Astrocyte (in vitro differentiated cells and primary cell): ENCODE measurements at regions not wholly inside any gene's neighbourhood (a gene's known extent, or its start where the extent isn't known, plus 50 kb on each side); places are given as distances from the start of the nearest gene placed in this dataset.
A peak's percentile ranks its signal among the peaks of the same experiment; 100 is the strongest.

Experiments used
- DNase-seq: peaks from one replicate; pipeline ENCODE4 v3.0.0-alpha.2; 2010; ENCODE audit warnings: low read depth
- FAIRE-seq: peaks from 2 replicates; lab custom pipeline; 2011; peaks lifted over from hg19 to GRCh38; lab: Jason Lieb, UNC
- H2AFZ ChIP-seq: 2 replicates; pipeline ENCODE4 v1.6.0; 2012; ENCODE audit warnings: low read depth, low read length, inconsistent platforms
- H3K27ac ChIP-seq: 2 replicates; pipeline ENCODE4 v1.5.1; 2011; ENCODE audit warnings: low read depth, low read length, inconsistent platforms
- H3K27me3 ChIP-seq: 2 replicates; pipeline ENCODE4 v1.6.0; 2011; ENCODE audit warnings: low read length, inconsistent platforms; ENCODE audit not compliant: insufficient read depth
- H3K36me3 ChIP-seq: 2 replicates; pipeline ENCODE4 v1.5.1; 2011; ENCODE audit warnings: low read length, inconsistent platforms; ENCODE audit not compliant: insufficient read depth
- H3K4me1 ChIP-seq: 2 replicates; pipeline ENCODE4 v1.5.1; 2011; ENCODE audit warnings: low read length, inconsistent platforms; ENCODE audit not compliant: insufficient read depth
- H3K4me2 ChIP-seq: 2 replicates; pipeline ENCODE4 v1.6.0; 2012; ENCODE audit warnings: low read length, inconsistent platforms
- H3K4me3 ChIP-seq: 2 replicates; pipeline ENCODE4 v1.5.1; 2011; ENCODE audit warnings: low read depth, mild to moderate bottlenecking, low read length, inconsistent platforms; ENCODE audit not compliant: insufficient read depth
- H3K79me2 ChIP-seq: 2 replicates; pipeline ENCODE4 v1.6.0; 2012; ENCODE audit warnings: mild to moderate bottlenecking, low read length, inconsistent platforms; ENCODE audit not compliant: insufficient read depth
- H3K9ac ChIP-seq: 2 replicates; pipeline ENCODE4 v1.6.0; 2012; ENCODE audit warnings: mild to moderate bottlenecking, low read length, inconsistent platforms
- H3K9me3 ChIP-seq: 2 replicates; pipeline ENCODE4 v1.5.1; 2012; ENCODE audit warnings: low read depth, mild to moderate bottlenecking, low read length, inconsistent platforms; ENCODE audit not compliant: insufficient read depth
- H4K20me1 ChIP-seq: 2 replicates; pipeline ENCODE4 v1.6.0; 2012; ENCODE audit warnings: low read length, inconsistent platforms; ENCODE audit not compliant: insufficient read depth
- H3K27ac Mint-ChIP-seq: one replicate; pipeline ENCODE4 v1.8.0; 2021; ENCODE audit warnings: mild to moderate bottlenecking, mixed read lengths; ENCODE audit not compliant: unreplicated experiment
- H3K27me3 Mint-ChIP-seq: one replicate; pipeline ENCODE4 v1.8.0; 2021; ENCODE audit warnings: low read depth, mixed read lengths; ENCODE audit not compliant: unreplicated experiment
- H3K36me3 Mint-ChIP-seq: one replicate; pipeline ENCODE4 v1.8.0; 2021; ENCODE audit warnings: low read depth, mixed read lengths; ENCODE audit not compliant: unreplicated experiment
- H3K4me1 Mint-ChIP-seq: one replicate; pipeline ENCODE4 v1.8.0; 2021; ENCODE audit warnings: low read depth, mixed read lengths; ENCODE audit not compliant: unreplicated experiment
- H3K4me3 Mint-ChIP-seq: one replicate; pipeline ENCODE4 v1.8.0; 2021; ENCODE audit warnings: mild to moderate bottlenecking, moderate library complexity, mixed read lengths; ENCODE audit not compliant: unreplicated experiment
- H3K9me3 Mint-ChIP-seq: one replicate; pipeline ENCODE4 v1.8.0; 2021; ENCODE audit warnings: mild to moderate bottlenecking, mixed read lengths; ENCODE audit not compliant: unreplicated experiment
- CTCF ChIP-seq: IDR thresholded peaks from 2 replicates; pipeline ENCODE4 v1.5.1; 2011; ENCODE audit warnings: low read depth, mild to moderate bottlenecking, inconsistent platforms, low read length, moderate library complexity; ENCODE audit not compliant: insufficient read depth
- EZH2 ChIP-seq: IDR thresholded peaks from 2 replicates; pipeline ENCODE4 v1.6.1; 2012; ENCODE audit warnings: mild to moderate bottlenecking, low read length, inconsistent platforms; ENCODE audit not compliant: insufficient read depth

GRCh38 chrX:3527166-3527565, 180.7 kb upstream of the MXRA5 start:
- Mint-ChIP-seq H3K27me3 (no peaks in the 10 kb centered on the region), H3K4me3 (no peak overlapping the region), H3K4me1 (no peaks in the 10 kb centered on the region), H3K27ac (peak overlapping the region; percentile 58), H3K36me3 (no peaks in the 10 kb centered on the region), H3K9me3 (peaks cover 1% of the 10 kb centered on the region)
- Histone ChIP-seq H3K4me1 (peaks cover 12% of the 10 kb centered on the region), H3K79me2 (no peaks in the 10 kb centered on the region), H3K9me3 (no peaks in the 10 kb centered on the region), H4K20me1 (no peaks in the 10 kb centered on the region), H3K9ac (peak overlapping the region; percentile 33), H3K27me3 (no peaks in the 10 kb centered on the region), H3K36me3 (no peaks in the 10 kb centered on the region), H3K27ac (peak overlapping the region; percentile 79), H3K4me2 (peak overlapping the region; percentile 61), H3K4me3 (no peak overlapping the region), H2AFZ (no peak overlapping the region)
- peak; percentile 53 for DNase-seq
- peak; percentile 91 for FAIRE-seq
- TF ChIP-seq CTCF (no peak), EZH2 (no peak)

- no peaks in the 10 kb centered on the region for H3K27me3 Mint-ChIP-seq
- H3K36me3 ChIP-seq, result no peaks in the 10 kb centered on the region
- no peaks in the 10 kb centered on the region for H3K36me3 Mint-ChIP-seq
- H3K27ac ChIP-seq, result peak overlapping the region; percentile 79
- H3K27ac Mint-ChIP-seq, result peak overlapping the region; percentile 58
- H3K9me3 Mint-ChIP-seq, result peaks cover 1% of the 10 kb centered on the region
- peak overlapping the region; percentile 61 for H3K4me2 ChIP-seq
- H2AFZ ChIP-seq, result no peak overlapping the region
- TF ChIP-seq CTCF (no peak), EZH2 (no peak)
- no peaks in the 10 kb centered on the region for H3K27me3 ChIP-seq
- H3K4me1 Mint-ChIP-seq, result no peaks in the 10 kb centered on the region
- H3K9me3 ChIP-seq, result no peaks in the 10 kb centered on the region
- FAIRE-seq (peak; percentile 13), DNase-seq (peak; percentile 71)
- H3K4me3 ChIP-seq, result no peak overlapping the region
- peaks cover 12% of the 10 kb centered on the region for H3K4me1 ChIP-seq
- H4K20me1 ChIP-seq, result no peaks in the 10 kb centered on the region
- H3K9ac ChIP-seq, result peak overlapping the region; percentile 54
- no peaks in the 10 kb centered on the region for H3K79me2 ChIP-seq
- H3K4me3 Mint-ChIP-seq, result no peak overlapping the region
Observed at GRCh38 chrX:3526731-3527130, 180.3 kb upstream of the MXRA5 start.

GRCh38 chrX:3526071-3526470, 179.6 kb upstream of the MXRA5 start:
- H3K27ac ChIP-seq, result peak overlapping the region; percentile 79
- H3K4me1 Mint-ChIP-seq, result peaks cover 6% of the 10 kb centered on the region
- peak; percentile 99 for FAIRE-seq

More at GRCh38 chrX:3526071-3526470, 179.6 kb upstream of the MXRA5 start:
- no peaks in the 10 kb centered on the region for H3K36me3 ChIP-seq
- H3K27me3 ChIP-seq, result no peaks in the 10 kb centered on the region
- H3K9me3 ChIP-seq, result no peaks in the 10 kb centered on the region
- peaks cover 17% of the 10 kb centered on the region for H3K4me1 ChIP-seq
- peak overlapping the region; percentile 54 for H3K9ac ChIP-seq
- H3K79me2 ChIP-seq, result no peaks in the 10 kb centered on the region
- peak; percentile 69 for DNase-seq
- Mint-ChIP-seq H3K9me3 (peaks cover 1% of the 10 kb centered on the region), H3K27ac (no peak overlapping the region), H3K27me3 (no peaks in the 10 kb centered on the region), H3K36me3 (no peaks in the 10 kb centered on the region), H3K4me3 (no peak overlapping the region)
- no peak overlapping the region for H3K4me3 ChIP-seq
- no peak overlapping the region for H2AFZ ChIP-seq
- no peak for TF ChIP-seq EZH2
- no peak for TF ChIP-seq CTCF
- peak overlapping the region; percentile 61 for H3K4me2 ChIP-seq
- no peaks in the 10 kb centered on the region for H4K20me1 ChIP-seq
